ENCODE measurements at regions not wholly inside any gene's neighbourhood (a gene's known extent, or its start where the extent isn't known, plus 50 kb on each side); places are given as distances from the start of the nearest gene placed in this dataset.

- no peak for TF ChIP-seq CTCF (conservative IDR thresholded peaks at IDR 0.05; ENCODE audit: low read depth in 2 of 2)
- TF ChIP-seq EZH2 (IDR thresholded peaks at IDR 0.05; ENCODE audit: low read depth, unreplicated experiment): no peak
- TF ChIP-seq NANOG (IDR thresholded peaks at IDR 0.05; ENCODE audit: borderline replicate concordance): no peak
- TF ChIP-seq POLR2AphosphoS5 (IDR thresholded peaks at IDR 0.05; ENCODE audit: low read depth): no peak
- TF ChIP-seq JUNB (IDR thresholded peaks at IDR 0.05; ENCODE audit: unreplicated experiment): no peak
- TF ChIP-seq, protein P1, sequence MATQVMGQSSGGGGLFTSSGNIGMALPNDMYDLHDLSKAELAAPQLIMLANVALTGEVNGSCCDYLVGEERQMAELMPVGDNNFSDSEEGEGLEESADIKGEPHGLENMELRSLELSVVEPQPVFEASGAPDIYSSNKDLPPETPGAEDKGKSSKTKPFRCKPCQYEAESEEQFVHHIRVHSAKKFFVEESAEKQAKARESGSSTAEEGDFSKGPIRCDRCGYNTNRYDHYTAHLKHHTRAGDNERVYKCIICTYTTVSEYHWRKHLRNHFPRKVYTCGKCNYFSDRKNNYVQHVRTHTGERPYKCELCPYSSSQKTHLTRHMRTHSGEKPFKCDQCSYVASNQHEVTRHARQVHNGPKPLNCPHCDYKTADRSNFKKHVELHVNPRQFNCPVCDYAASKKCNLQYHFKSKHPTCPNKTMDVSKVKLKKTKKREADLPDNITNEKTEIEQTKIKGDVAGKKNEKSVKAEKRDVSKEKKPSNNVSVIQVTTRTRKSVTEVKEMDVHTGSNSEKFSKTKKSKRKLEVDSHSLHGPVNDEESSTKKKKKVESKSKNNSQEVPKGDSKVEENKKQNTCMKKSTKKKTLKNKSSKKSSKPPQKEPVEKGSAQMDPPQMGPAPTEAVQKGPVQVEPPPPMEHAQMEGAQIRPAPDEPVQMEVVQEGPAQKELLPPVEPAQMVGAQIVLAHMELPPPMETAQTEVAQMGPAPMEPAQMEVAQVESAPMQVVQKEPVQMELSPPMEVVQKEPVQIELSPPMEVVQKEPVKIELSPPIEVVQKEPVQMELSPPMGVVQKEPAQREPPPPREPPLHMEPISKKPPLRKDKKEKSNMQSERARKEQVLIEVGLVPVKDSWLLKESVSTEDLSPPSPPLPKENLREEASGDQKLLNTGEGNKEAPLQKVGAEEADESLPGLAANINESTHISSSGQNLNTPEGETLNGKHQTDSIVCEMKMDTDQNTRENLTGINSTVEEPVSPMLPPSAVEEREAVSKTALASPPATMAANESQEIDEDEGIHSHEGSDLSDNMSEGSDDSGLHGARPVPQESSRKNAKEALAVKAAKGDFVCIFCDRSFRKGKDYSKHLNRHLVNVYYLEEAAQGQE (IDR thresholded peaks at IDR 0.05; ENCODE audit: unreplicated experiment): no peak
- no peak for TF ChIP-seq CREB1 (CRISPR knock-in tag; IDR thresholded peaks at IDR 0.05; ENCODE audit: low read depth)
- no peak for TF ChIP-seq STAT1 (IDR thresholded peaks at IDR 0.05; ENCODE audit: unreplicated experiment)
- no peak for TF ChIP-seq EZH2phosphoT487 (IDR thresholded peaks at IDR 0.05; ENCODE audit: unreplicated experiment)
Measured at GRCh38 chr14:86039176-86039575, 509.2 kb downstream of the FLRT2 start.

Data from GM23338 (cell line).